Keratinocyte (primary cell): ENCODE measurements at regions not wholly inside any gene's neighbourhood (a gene's known extent, or its start where the extent isn't known, plus 50 kb on each side); places are given as distances from the start of the nearest gene placed in this dataset.

Experiments
- DNase-seq: peaks from one replicate; pipeline ENCODE4 v3.0.0-alpha.2; 2011; ENCODE audit warnings: low read depth, missing footprints, low spot score
- FAIRE-seq: peaks from 2 replicates; lab custom pipeline; 2011; peaks lifted over from hg19 to GRCh38; lab: Jason Lieb, UNC
- H2AFZ ChIP-seq: 2 replicates; pipeline ENCODE4 v1.6.0; 2012; ENCODE audit warnings: low read length, control low read depth, inconsistent platforms; ENCODE audit not compliant: control insufficient read depth
- H3K27ac ChIP-seq: 2 replicates; pipeline ENCODE4 v1.5.1; 2011; ENCODE audit warnings: low read length; ENCODE audit not compliant: control insufficient read depth, insufficient read depth
- H3K27me3 ChIP-seq: 3 replicates; pipeline ENCODE4 v1.6.0; 2011; ENCODE audit warnings: low read length; ENCODE audit not compliant: control insufficient read depth, insufficient read depth; ENCODE audit errors: extremely low read depth
- H3K36me3 ChIP-seq, 2 experiments: 2 replicates in 1 of 2; 3 replicates in 1 of 2; pipeline ENCODE4 v1.5.1; 2011; ENCODE audit warnings: low read length in 2 of 2, mild to moderate bottlenecking in 1 of 2; ENCODE audit not compliant: control insufficient read depth in 2 of 2, insufficient read depth in 2 of 2; ENCODE audit errors: extremely low read depth in 1 of 2
- H3K4me1 ChIP-seq: 3 replicates; pipeline ENCODE4 v1.5.1; 2011; ENCODE audit warnings: low read length; ENCODE audit not compliant: control insufficient read depth, insufficient read depth; ENCODE audit errors: extremely low read depth
- H3K4me2 ChIP-seq: 3 replicates; pipeline ENCODE4 v1.6.0; 2011; ENCODE audit warnings: low read depth, low read length; ENCODE audit not compliant: control insufficient read depth, insufficient read depth; ENCODE audit errors: extremely low read depth
- H3K4me3 ChIP-seq, 3 experiments: fragments of 200-600 bp in 1 of 3; sonication (generic) in 1 of 3; 2 replicates in 2 of 3; 3 replicates in 1 of 3; pipeline ENCODE4 v1.5.1; 2011 to 2016; ENCODE audit warnings: low read length in 3 of 3, mild to moderate bottlenecking in 3 of 3, control low read depth in 2 of 3, inconsistent platforms in 1 of 3, low read depth in 1 of 3, mixed read lengths in 1 of 3, mixed run types in 1 of 3, moderate library complexity in 1 of 3; ENCODE audit not compliant: control insufficient read depth in 2 of 3, insufficient read depth in 2 of 3; ENCODE audit errors: extremely low read depth in 1 of 3
- H3K79me2 ChIP-seq: 2 replicates; pipeline ENCODE4 v1.6.0; 2012; ENCODE audit warnings: low read length; ENCODE audit not compliant: control insufficient read depth, insufficient read depth
- H3K9ac ChIP-seq: 3 replicates; pipeline ENCODE4 v1.6.0; 2011; ENCODE audit warnings: low read length; ENCODE audit not compliant: control insufficient read depth, insufficient read depth; ENCODE audit errors: extremely low read depth
- H3K9me1 ChIP-seq: 3 replicates; pipeline ENCODE4 v1.6.0; 2011; ENCODE audit warnings: low read length; ENCODE audit not compliant: control insufficient read depth, insufficient read depth; ENCODE audit errors: extremely low read depth
- H3K9me3 ChIP-seq: 2 replicates; pipeline ENCODE4 v1.5.1; 2012; ENCODE audit warnings: low read depth, low read length; ENCODE audit not compliant: control insufficient read depth
- H4K20me1 ChIP-seq: 3 replicates; pipeline ENCODE4 v1.6.0; 2011; ENCODE audit warnings: low read length; ENCODE audit not compliant: control insufficient read depth, insufficient read depth; ENCODE audit errors: extremely low read depth
- EZH2 ChIP-seq: IDR thresholded peaks from one replicate; pipeline ENCODE4 v1.6.1; 2012; ENCODE audit warnings: inconsistent platforms, mild to moderate bottlenecking, low read length, moderate library complexity
- dilution Hi-C: fragments of 300-500 bp; cut with MboI; formaldehyde crosslinking; loops from one replicate; pipeline ENCODE4 v1.7.0; 2020; ENCODE audit warnings: low sequenced_read_pairs; ENCODE audit not compliant: extremely low pct_ligation_motif_present
- TF ChIP-seq, protein P1 (sequence below), 3 experiments: IDR thresholded peaks in 1 of 3; conservative IDR thresholded peaks in 1 of 3; optimal IDR thresholded peaks in 1 of 3; 2 replicates in 2 of 3; 3 replicates in 1 of 3; pipeline versions ENCODE3 to v1.5.1; 2011; ENCODE audit warnings: low read length in 3 of 3, mild to moderate bottlenecking in 3 of 3, moderate library complexity in 2 of 3, control low read depth in 1 of 3, inconsistent platforms in 1 of 3; ENCODE audit not compliant: insufficient read depth in 2 of 3; ENCODE audit errors: extremely low read depth in 1 of 3

DNA sequence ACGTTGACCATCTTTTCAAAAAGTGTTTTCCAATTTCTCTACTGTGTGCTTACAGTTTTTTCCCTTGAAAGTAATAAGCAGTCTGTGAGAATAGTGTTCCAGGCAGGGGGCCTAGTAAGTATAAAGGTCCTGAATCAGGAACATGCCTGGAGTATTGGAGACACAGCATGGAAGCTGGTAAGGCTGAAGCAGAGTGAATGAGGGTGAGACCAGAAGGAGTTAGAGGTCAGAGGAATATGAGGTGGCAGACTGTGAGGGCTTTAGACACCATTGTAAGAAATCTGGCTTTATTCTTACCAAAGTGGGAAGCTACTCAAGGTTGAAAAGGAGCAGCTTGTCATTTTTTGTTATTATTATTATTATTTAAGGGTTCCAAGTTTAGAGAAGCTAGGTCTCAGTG, 107.4 kb downstream of the CT47B1 start:
- H3K9me3 ChIP-seq: no peaks in the 10 kb centered on the region
- H3K9ac ChIP-seq: no peak overlapping the region
- DNase-seq (no peak), FAIRE-seq (no peak)
- no peak overlapping the region for H3K4me2 ChIP-seq
- H3K4me1 ChIP-seq: peaks cover 2% of the 10 kb centered on the region
- TF ChIP-seq, protein P1, sequence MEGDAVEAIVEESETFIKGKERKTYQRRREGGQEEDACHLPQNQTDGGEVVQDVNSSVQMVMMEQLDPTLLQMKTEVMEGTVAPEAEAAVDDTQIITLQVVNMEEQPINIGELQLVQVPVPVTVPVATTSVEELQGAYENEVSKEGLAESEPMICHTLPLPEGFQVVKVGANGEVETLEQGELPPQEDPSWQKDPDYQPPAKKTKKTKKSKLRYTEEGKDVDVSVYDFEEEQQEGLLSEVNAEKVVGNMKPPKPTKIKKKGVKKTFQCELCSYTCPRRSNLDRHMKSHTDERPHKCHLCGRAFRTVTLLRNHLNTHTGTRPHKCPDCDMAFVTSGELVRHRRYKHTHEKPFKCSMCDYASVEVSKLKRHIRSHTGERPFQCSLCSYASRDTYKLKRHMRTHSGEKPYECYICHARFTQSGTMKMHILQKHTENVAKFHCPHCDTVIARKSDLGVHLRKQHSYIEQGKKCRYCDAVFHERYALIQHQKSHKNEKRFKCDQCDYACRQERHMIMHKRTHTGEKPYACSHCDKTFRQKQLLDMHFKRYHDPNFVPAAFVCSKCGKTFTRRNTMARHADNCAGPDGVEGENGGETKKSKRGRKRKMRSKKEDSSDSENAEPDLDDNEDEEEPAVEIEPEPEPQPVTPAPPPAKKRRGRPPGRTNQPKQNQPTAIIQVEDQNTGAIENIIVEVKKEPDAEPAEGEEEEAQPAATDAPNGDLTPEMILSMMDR (optimal IDR thresholded peaks at IDR 0.05 in 1 of 3, IDR thresholded peaks at IDR 0.05 in 1 of 3, conservative IDR thresholded peaks at IDR 0.05 in 1 of 3; ENCODE audit: extremely low read depth in 1 of 3, insufficient read depth in 2 of 3, low read length in 3 of 3): no peak
- TF ChIP-seq EZH2: no peak
- no peaks in the 10 kb centered on the region for H3K79me2 ChIP-seq
- no peaks in the 10 kb centered on the region for H3K27me3 ChIP-seq
- dilution Hi-C loops: no loop called here
- no peak overlapping the region for H2AFZ ChIP-seq
- no peaks in the 10 kb centered on the region for H3K36me3 ChIP-seq
- H3K9me1 ChIP-seq: no peaks in the 10 kb centered on the region
- no peak overlapping the region for H3K27ac ChIP-seq
- no peak overlapping the region for H3K4me3 ChIP-seq
- H4K20me1 ChIP-seq: no peaks in the 10 kb centered on the region

DNA sequence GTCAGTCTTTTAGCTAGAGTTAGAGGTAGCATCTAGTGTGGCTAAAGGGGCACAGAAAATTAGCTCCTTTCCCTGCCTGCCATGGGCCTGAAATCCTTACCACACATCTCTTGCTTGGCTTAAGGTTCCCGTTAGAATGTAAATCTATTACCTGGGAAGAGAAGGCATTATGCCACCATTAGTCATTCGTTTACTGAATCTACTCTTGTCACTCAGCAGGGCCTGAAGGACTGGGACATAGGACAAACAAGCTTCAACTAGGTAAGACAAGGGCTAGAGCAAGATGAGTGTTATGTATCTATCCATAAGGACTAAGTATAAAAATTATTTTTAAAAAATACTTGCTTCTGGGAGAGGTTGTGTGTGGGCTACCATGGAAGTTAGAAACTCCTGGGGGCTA, 112.4 kb downstream of the CT47B1 start:
- TF ChIP-seq, protein P1 (optimal IDR thresholded peaks at IDR 0.05 in 1 of 3, IDR thresholded peaks at IDR 0.05 in 1 of 3, conservative IDR thresholded peaks at IDR 0.05 in 1 of 3; ENCODE audit: extremely low read depth in 1 of 3, insufficient read depth in 2 of 3, low read length in 3 of 3): no peak
- no peak for TF ChIP-seq EZH2
- Histone ChIP-seq H3K9me3 (no peaks in the 10 kb centered on the region), H3K27me3 (no peaks in the 10 kb centered on the region), H3K36me3 (no peaks in the 10 kb centered on the region), H3K9ac (no peak overlapping the region), H3K9me1 (no peaks in the 10 kb centered on the region), H4K20me1 (no peaks in the 10 kb centered on the region), H3K4me3 (no peak overlapping the region), H3K4me2 (no peak overlapping the region), H3K4me1 (no peaks in the 10 kb centered on the region), H3K79me2 (no peaks in the 10 kb centered on the region), H3K27ac (no peak overlapping the region), H2AFZ (no peak overlapping the region)
- dilution Hi-C loops: no loop called here
- FAIRE-seq (no peak), DNase-seq (no peak)
